Trophoblast cell (in vitro differentiated cells and primary cell): ENCODE measurements at regions not wholly inside any gene's neighbourhood (a gene's known extent, or its start where the extent isn't known, plus 50 kb on each side); places are given as distances from the start of the nearest gene placed in this dataset.

ENCODE experiments used
- DNase-seq, 2 donors: peaks; one replicate each; pipeline ENCODE4 v3.0.0-alpha.2; 2016
- H2AFZ ChIP-seq: 2 replicates; pipeline ENCODE4 v1.6.1; 2013; ENCODE audit warnings: low read length, moderate library complexity, mild to moderate bottlenecking; ENCODE audit not compliant: insufficient read depth, poor library complexity
- H2AK5ac ChIP-seq: 2 replicates; pipeline ENCODE4 v1.6.1; 2013; ENCODE audit warnings: mild to moderate bottlenecking, low read length
- H2BK120ac ChIP-seq: 2 replicates; pipeline ENCODE4 v1.6.1; 2013; ENCODE audit warnings: low read length, mild to moderate bottlenecking, moderate library complexity; ENCODE audit not compliant: insufficient read depth, poor library complexity
- H2BK12ac ChIP-seq: 2 replicates; pipeline ENCODE4 v1.6.1; 2013; ENCODE audit warnings: mild to moderate bottlenecking, low read length, moderate library complexity
- H2BK5ac ChIP-seq: 2 replicates; pipeline ENCODE4 v1.6.1; 2013; ENCODE audit warnings: low read length, low read depth, moderate library complexity, mild to moderate bottlenecking; ENCODE audit not compliant: poor library complexity
- H3K14ac ChIP-seq: 2 replicates; pipeline ENCODE4 v1.6.1; 2013; ENCODE audit warnings: mild to moderate bottlenecking, low read length
- H3K18ac ChIP-seq: 2 replicates; pipeline ENCODE4 v1.6.1; 2013; ENCODE audit warnings: mild to moderate bottlenecking, low read length
- H3K23ac ChIP-seq: 2 replicates; pipeline ENCODE4 v1.6.1; 2013; ENCODE audit warnings: low read length
- H3K27ac ChIP-seq: 2 replicates; pipeline ENCODE4 v1.5.1; 2013; ENCODE audit warnings: low read depth, mild to moderate bottlenecking, inconsistent platforms, low read length, moderate library complexity
- H3K27me3 ChIP-seq: 2 replicates; pipeline ENCODE4 v1.6.1; 2013; ENCODE audit warnings: inconsistent platforms, mild to moderate bottlenecking, low read length, moderate library complexity; ENCODE audit not compliant: insufficient read depth
- H3K36me3 ChIP-seq, 2 experiments: 1 replicate in 1 of 2; 2 replicates in 1 of 2; pipeline ENCODE4 v1.6.1; 2013; ENCODE audit warnings: low read length in 2 of 2, mild to moderate bottlenecking in 2 of 2, moderate library complexity in 1 of 2; ENCODE audit not compliant: insufficient read depth in 2 of 2, control insufficient read depth in 1 of 2
- H3K4ac ChIP-seq: 2 replicates; pipeline ENCODE4 v1.6.1; 2013; ENCODE audit warnings: low read depth, mild to moderate bottlenecking, low read length, moderate library complexity
- H3K4me1 ChIP-seq, 2 experiments: 1 replicate in 1 of 2; 2 replicates in 1 of 2; pipeline ENCODE4 v1.6.1; 2013; ENCODE audit warnings: low read length in 2 of 2, mild to moderate bottlenecking in 2 of 2, moderate library complexity in 1 of 2; ENCODE audit not compliant: insufficient read depth in 2 of 2, control insufficient read depth in 1 of 2
- H3K4me2 ChIP-seq: 2 replicates; pipeline ENCODE4 v1.6.1; 2013; ENCODE audit warnings: inconsistent platforms, mild to moderate bottlenecking, low read length, moderate library complexity
- H3K4me3 ChIP-seq: 2 replicates; pipeline ENCODE4 v1.5.1; 2013; ENCODE audit warnings: mild to moderate bottlenecking, low read depth, low read length, inconsistent platforms
- H3K79me1 ChIP-seq: one replicate; pipeline ENCODE4 v1.6.1; 2013; ENCODE audit warnings: low read length
- H3K79me2 ChIP-seq: 2 replicates; pipeline ENCODE4 v1.6.1; 2013; ENCODE audit warnings: low read length, mild to moderate bottlenecking; ENCODE audit not compliant: control insufficient read depth, insufficient read depth, poor library complexity
- H3K9ac ChIP-seq: 2 replicates; pipeline ENCODE4 v1.6.1; 2013; ENCODE audit warnings: mild to moderate bottlenecking, low read length
- H3K9me3 ChIP-seq: 2 replicates; pipeline ENCODE4 v1.6.1; 2013; ENCODE audit warnings: low read depth, mild to moderate bottlenecking, control low read depth, inconsistent platforms, low read length; ENCODE audit not compliant: insufficient read depth
- H4K12ac ChIP-seq: 2 replicates; pipeline ENCODE4 v1.6.1; 2013; ENCODE audit warnings: low read depth, mild to moderate bottlenecking, low read length, moderate library complexity
- H4K8ac ChIP-seq: 2 replicates; pipeline ENCODE4 v1.6.1; 2013; ENCODE audit warnings: low read depth, mild to moderate bottlenecking, low read length, moderate library complexity
- H4K91ac ChIP-seq: one replicate; pipeline ENCODE4 v1.6.1; 2013; ENCODE audit warnings: low read depth, mild to moderate bottlenecking, low read length, moderate library complexity
- WGBS: extraction: QIAGEN DNeasy Blood & Tissue Kit; methylation state at CpG from one replicate; pipeline ENCODE4 v1.1.7; 2013; ENCODE audit warnings: missing lambda C conversion rate; ENCODE audit not compliant: insufficient read length, insufficient coverage; ENCODE audit errors: extremely low coverage; 5-methylcytosine and 5-hydroxymethylcytosine counted together

- H3K14ac ChIP-seq: no peak overlapping the region
- no peak overlapping the region for H4K91ac ChIP-seq
- no peak overlapping the region for H4K12ac ChIP-seq
- no peak for DNase-seq
- H2BK5ac ChIP-seq: no peak overlapping the region
- H3K9me3 ChIP-seq: no peaks in the 10 kb centered on the region
- H3K27ac ChIP-seq: no peak overlapping the region
- no peak overlapping the region for H3K23ac ChIP-seq
- no peak overlapping the region for H3K18ac ChIP-seq
- H3K27me3 ChIP-seq: no peaks in the 10 kb centered on the region
- H2AK5ac ChIP-seq: no peak overlapping the region
- H2BK12ac ChIP-seq: no peak overlapping the region
- no peak overlapping the region for H3K9ac ChIP-seq
- no peak overlapping the region for H3K4me3 ChIP-seq
- no peak overlapping the region for H4K8ac ChIP-seq
- no peaks in the 10 kb centered on the region for H3K4me1 ChIP-seq
- H3K79me1 ChIP-seq: no peaks in the 10 kb centered on the region
- H2AFZ ChIP-seq: no peak overlapping the region
- no peak overlapping the region for H3K4me2 ChIP-seq
- H2BK120ac ChIP-seq: no peak overlapping the region
- H3K36me3 ChIP-seq: no peaks in the 10 kb centered on the region
- H3K4ac ChIP-seq: no peak overlapping the region
- no CpG with 5 or more reads among the region's 7 CpGs for WGBS
- H3K79me2 ChIP-seq: no peaks in the 10 kb centered on the region
These were observed 1105.7 kb downstream of the NSUN3 start for GRCh38 chr3:95168526-95168925.

GRCh38 chr3:95172164-95172943 lies 1109.5 kb downstream of the NSUN3 start:
- Histone ChIP-seq H3K27ac (no peak overlapping the region), H3K9ac (no peak overlapping the region), H2AK5ac (no peak overlapping the region), H3K4me2 (no peak overlapping the region), H4K8ac (no peak overlapping the region), H3K18ac (no peak overlapping the region), H4K12ac (no peak overlapping the region), H2BK5ac (no peak overlapping the region), H3K9me3 (no peaks in the 10 kb centered on the region), H3K4me3 (no peak overlapping the region), H3K4me1 (no peaks in the 10 kb centered on the region), H3K79me1 (no peaks in the 10 kb centered on the region), H4K91ac (no peak overlapping the region), H2AFZ (no peak overlapping the region), H3K79me2 (no peaks in the 10 kb centered on the region), H3K14ac (no peak overlapping the region), H2BK120ac (no peak overlapping the region), H2BK12ac (no peak overlapping the region), H3K36me3 (no peaks in the 10 kb centered on the region), H3K4ac (no peak overlapping the region), H3K27me3 (no peaks in the 10 kb centered on the region), H3K23ac (no peak overlapping the region)
- WGBS: no CpG with 5 or more reads among the region's 3 CpGs
- DNase-seq: no peak

- WGBS: no CpG with 5 or more reads among the region's 2 CpGs
- Histone ChIP-seq H4K91ac (no peak overlapping the region), H3K4me1 (no peaks in the 10 kb centered on the region), H2AK5ac (no peak overlapping the region), H3K36me3 (no peaks in the 10 kb centered on the region), H3K27ac (no peak overlapping the region), H3K79me2 (no peaks in the 10 kb centered on the region), H2BK120ac (no peak overlapping the region), H3K79me1 (no peaks in the 10 kb centered on the region), H3K4ac (no peak overlapping the region), H3K4me2 (no peak overlapping the region), H2BK12ac (no peak overlapping the region), H4K8ac (no peak overlapping the region), H3K23ac (peak overlapping the region; percentile 98), H3K27me3 (no peaks in the 10 kb centered on the region), H2BK5ac (no peak overlapping the region), H2AFZ (no peak overlapping the region), H3K9ac (no peak overlapping the region), H3K9me3 (no peaks in the 10 kb centered on the region), H3K14ac (no peak overlapping the region), H3K4me3 (no peak overlapping the region), H3K18ac (no peak overlapping the region), H4K12ac (no peak overlapping the region)
- no peak for DNase-seq
These were observed 1114.2 kb downstream of the NSUN3 start for GRCh38 chr3:95177096-95177495.

GRCh38 chr3:95184038-95184437 lies 1121.2 kb downstream of the NSUN3 start:
- H3K18ac ChIP-seq: no peak overlapping the region
- no CpG with 5 or more reads among the region's 6 CpGs for WGBS
- H3K4me2 ChIP-seq: no peak overlapping the region
- H2BK5ac ChIP-seq: no peak overlapping the region
- H2BK120ac ChIP-seq: no peak overlapping the region
- no peak overlapping the region for H3K4me3 ChIP-seq
- no peak overlapping the region for H4K8ac ChIP-seq
- H3K23ac ChIP-seq: no peak overlapping the region
- H3K27ac ChIP-seq: no peak overlapping the region
- no peak for DNase-seq
- no peak overlapping the region for H2AK5ac ChIP-seq
- H3K9me3 ChIP-seq: peaks cover 2% of the 10 kb centered on the region
- H3K4me1 ChIP-seq: peaks cover 2 to 5% of the 10 kb centered on the region in 2 experiments
- no peak overlapping the region for H3K14ac ChIP-seq
- no peaks in the 10 kb centered on the region for H3K27me3 ChIP-seq
- H3K79me2 ChIP-seq: no peaks in the 10 kb centered on the region
- H3K79me1 ChIP-seq: no peaks in the 10 kb centered on the region
- H4K12ac ChIP-seq: no peak overlapping the region
- H4K91ac ChIP-seq: no peak overlapping the region
- H3K4ac ChIP-seq: no peak overlapping the region
- no peak overlapping the region for H2BK12ac ChIP-seq
- no peaks in the 10 kb centered on the region for H3K36me3 ChIP-seq
- no peak overlapping the region for H3K9ac ChIP-seq
- H2AFZ ChIP-seq: no peak overlapping the region
